K562 (cell line): ENCODE measurements at regions not wholly inside any gene's neighbourhood (a gene's known extent, or its start where the extent isn't known, plus 50 kb on each side); places are given as distances from the start of the nearest gene placed in this dataset.

ENCODE experiments used
- ARHGAP35 ChIP-seq: fragments of 450-650 bp; IDR thresholded peaks from 2 replicates; pipeline ENCODE4 v1.6.1; 2018; ENCODE audit not compliant: partially characterized antibody
- BMI1 ChIP-seq: fragments of 150-350 bp; IDR thresholded peaks from 2 replicates; pipeline ENCODE4 v1.6.1; 2014; ENCODE audit warnings: low read length
- BRCA1 ChIP-seq, 2 experiments: fragments of 450-650 bp in 1 of 2; sonication (generic) in 1 of 2; formaldehyde crosslinking in 1 of 2; IDR thresholded peaks; 2 replicates each; pipeline versions ENCODE4 v1.5.0 to v1.6.1; 2017 to 2020; ENCODE audit warnings: mild to moderate bottlenecking in 1 of 2, missing genetic modification reagents in 1 of 2
- KDM1A ChIP-seq, 2 experiments: fragments of 450-650 bp; IDR thresholded peaks; 2 replicates each; pipeline ENCODE4 v1.6.1; 2016; ENCODE audit warnings: mild to moderate bottlenecking in 2 of 2
- PHF8 ChIP-seq: fragments of 200-600 bp; sonication (generic); IDR thresholded peaks from 2 replicates; pipeline ENCODE4 v1.6.1; 2012; ENCODE audit warnings: mixed run types, mild to moderate bottlenecking, inconsistent platforms, low read length, moderate library complexity, borderline replicate concordance
- POLR2A ChIP-seq: fragments of 450-650 bp; conservative IDR thresholded peaks from 2 replicates; pipeline ENCODE4 v1.6.1; 2016
- TEAD2 ChIP-seq: fragments of 450-650 bp; IDR thresholded peaks from 2 replicates; pipeline ENCODE4 v1.6.1; 2016; ENCODE audit warnings: missing genetic modification characterization, control low read depth, missing compliant biosample characterization
- ZNF589 ChIP-seq: fragments of 200-800 bp; sonication (Bioruptor generic); IDR thresholded peaks from 2 replicates; pipeline ENCODE4 v1.6.1; 2016; ENCODE audit warnings: low read depth, missing genetic modification characterization, missing compliant biosample characterization
- TF ChIP-seq, protein P1 (sequence below), 2 experiments: fragments of 150-350 bp in 1 of 2; IDR thresholded peaks; 2 replicates each; pipeline ENCODE4 v1.6.1; 2012 to 2016; ENCODE audit warnings: low read depth in 2 of 2, low read length in 2 of 2, mild to moderate bottlenecking in 1 of 2, moderate library complexity in 1 of 2
- TF ChIP-seq, protein P2 (sequence below): fragments of 450-650 bp; formaldehyde crosslinking; IDR thresholded peaks from 2 replicates; pipeline ENCODE4 v1.4.0; 2022; ENCODE audit warnings: missing genetic modification characterization
- TF ChIP-seq, protein P3 (sequence below), 3 experiments: IDR thresholded peaks in 2 of 3; conservative IDR thresholded peaks in 1 of 3; 2 replicates each; pipeline ENCODE4 v1.5.1; 2011 to 2012; ENCODE audit warnings: low read length in 3 of 3, mild to moderate bottlenecking in 3 of 3, control low read depth in 2 of 3, improper control_type of control experiment in 1 of 3, inconsistent platforms in 1 of 3, low read depth in 1 of 3, mixed read lengths in 1 of 3, moderate library complexity in 1 of 3; ENCODE audit not compliant: insufficient read depth in 2 of 3
- TF ChIP-seq, protein P4 (sequence below): sonication (generic); formaldehyde crosslinking; IDR thresholded peaks from 2 replicates; pipeline ENCODE4 v1.8.0; 2023; ENCODE audit warnings: mild to moderate bottlenecking, missing genetic modification reagents
- TF ChIP-seq, protein P5 (sequence below), 2 experiments: fragments of 450-650 bp; formaldehyde crosslinking in 1 of 2; IDR thresholded peaks; 2 replicates each; pipeline versions ENCODE4 v1.4.0 to v1.6.1; 2014 to 2020; ENCODE audit warnings: mild to moderate bottlenecking in 2 of 2, borderline replicate concordance in 1 of 2, low read depth in 1 of 2

DNA sequence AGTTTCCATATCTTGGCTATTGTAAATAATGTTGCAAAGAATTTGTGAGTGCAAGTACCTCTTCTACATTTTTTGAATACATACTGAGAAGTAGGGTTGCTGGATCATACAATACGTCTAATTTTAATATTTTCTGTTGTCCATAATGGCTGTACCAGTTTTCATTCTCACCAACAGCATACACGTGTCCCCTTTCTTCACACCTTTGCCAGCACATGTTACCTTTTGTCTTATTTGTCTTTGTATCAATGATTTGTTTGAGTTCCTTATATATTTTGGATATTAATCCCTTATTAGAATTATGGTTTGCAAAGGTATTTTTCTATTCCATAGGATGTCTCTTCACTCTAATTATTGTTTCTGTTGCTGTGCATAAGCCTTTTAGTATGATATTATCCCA, 904.3 kb downstream of the METTL15 start:
- TF ChIP-seq, protein P1, sequence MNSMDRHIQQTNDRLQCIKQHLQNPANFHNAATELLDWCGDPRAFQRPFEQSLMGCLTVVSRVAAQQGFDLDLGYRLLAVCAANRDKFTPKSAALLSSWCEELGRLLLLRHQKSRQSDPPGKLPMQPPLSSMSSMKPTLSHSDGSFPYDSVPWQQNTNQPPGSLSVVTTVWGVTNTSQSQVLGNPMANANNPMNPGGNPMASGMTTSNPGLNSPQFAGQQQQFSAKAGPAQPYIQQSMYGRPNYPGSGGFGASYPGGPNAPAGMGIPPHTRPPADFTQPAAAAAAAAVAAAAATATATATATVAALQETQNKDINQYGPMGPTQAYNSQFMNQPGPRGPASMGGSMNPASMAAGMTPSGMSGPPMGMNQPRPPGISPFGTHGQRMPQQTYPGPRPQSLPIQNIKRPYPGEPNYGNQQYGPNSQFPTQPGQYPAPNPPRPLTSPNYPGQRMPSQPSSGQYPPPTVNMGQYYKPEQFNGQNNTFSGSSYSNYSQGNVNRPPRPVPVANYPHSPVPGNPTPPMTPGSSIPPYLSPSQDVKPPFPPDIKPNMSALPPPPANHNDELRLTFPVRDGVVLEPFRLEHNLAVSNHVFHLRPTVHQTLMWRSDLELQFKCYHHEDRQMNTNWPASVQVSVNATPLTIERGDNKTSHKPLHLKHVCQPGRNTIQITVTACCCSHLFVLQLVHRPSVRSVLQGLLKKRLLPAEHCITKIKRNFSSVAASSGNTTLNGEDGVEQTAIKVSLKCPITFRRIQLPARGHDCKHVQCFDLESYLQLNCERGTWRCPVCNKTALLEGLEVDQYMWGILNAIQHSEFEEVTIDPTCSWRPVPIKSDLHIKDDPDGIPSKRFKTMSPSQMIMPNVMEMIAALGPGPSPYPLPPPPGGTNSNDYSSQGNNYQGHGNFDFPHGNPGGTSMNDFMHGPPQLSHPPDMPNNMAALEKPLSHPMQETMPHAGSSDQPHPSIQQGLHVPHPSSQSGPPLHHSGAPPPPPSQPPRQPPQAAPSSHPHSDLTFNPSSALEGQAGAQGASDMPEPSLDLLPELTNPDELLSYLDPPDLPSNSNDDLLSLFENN (IDR thresholded peaks at IDR 0.05; ENCODE audit: low read depth in 2 of 2, low read length in 2 of 2) = no peak
- TF ChIP-seq ARHGAP35 = no peak
- TF ChIP-seq, protein P2, sequence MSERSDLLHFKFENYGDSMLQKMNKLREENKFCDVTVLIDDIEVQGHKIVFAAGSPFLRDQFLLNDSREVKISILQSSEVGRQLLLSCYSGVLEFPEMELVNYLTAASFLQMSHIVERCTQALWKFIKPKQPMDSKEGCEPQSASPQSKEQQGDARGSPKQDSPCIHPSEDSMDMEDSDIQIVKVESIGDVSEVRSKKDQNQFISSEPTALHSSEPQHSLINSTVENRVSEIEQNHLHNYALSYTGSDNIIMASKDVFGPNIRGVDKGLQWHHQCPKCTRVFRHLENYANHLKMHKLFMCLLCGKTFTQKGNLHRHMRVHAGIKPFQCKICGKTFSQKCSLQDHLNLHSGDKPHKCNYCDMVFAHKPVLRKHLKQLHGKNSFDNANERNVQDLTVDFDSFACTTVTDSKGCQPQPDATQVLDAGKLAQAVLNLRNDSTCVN = no peak
- TF ChIP-seq, protein P3, sequence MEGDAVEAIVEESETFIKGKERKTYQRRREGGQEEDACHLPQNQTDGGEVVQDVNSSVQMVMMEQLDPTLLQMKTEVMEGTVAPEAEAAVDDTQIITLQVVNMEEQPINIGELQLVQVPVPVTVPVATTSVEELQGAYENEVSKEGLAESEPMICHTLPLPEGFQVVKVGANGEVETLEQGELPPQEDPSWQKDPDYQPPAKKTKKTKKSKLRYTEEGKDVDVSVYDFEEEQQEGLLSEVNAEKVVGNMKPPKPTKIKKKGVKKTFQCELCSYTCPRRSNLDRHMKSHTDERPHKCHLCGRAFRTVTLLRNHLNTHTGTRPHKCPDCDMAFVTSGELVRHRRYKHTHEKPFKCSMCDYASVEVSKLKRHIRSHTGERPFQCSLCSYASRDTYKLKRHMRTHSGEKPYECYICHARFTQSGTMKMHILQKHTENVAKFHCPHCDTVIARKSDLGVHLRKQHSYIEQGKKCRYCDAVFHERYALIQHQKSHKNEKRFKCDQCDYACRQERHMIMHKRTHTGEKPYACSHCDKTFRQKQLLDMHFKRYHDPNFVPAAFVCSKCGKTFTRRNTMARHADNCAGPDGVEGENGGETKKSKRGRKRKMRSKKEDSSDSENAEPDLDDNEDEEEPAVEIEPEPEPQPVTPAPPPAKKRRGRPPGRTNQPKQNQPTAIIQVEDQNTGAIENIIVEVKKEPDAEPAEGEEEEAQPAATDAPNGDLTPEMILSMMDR (IDR thresholded peaks at IDR 0.05 in 2 of 3, conservative IDR thresholded peaks at IDR 0.05 in 1 of 3; ENCODE audit: insufficient read depth in 2 of 3, low read depth in 1 of 3, low read length in 3 of 3) = no peak
- TF ChIP-seq KDM1A (IDR thresholded peaks at IDR 0.05) = no peak
- no peak for TF ChIP-seq BRCA1 (IDR thresholded peaks at IDR 0.05)
- no peak for TF ChIP-seq BRCA1 (CRISPR knock-in tag; IDR thresholded peaks at IDR 0.05)
- no peak for TF ChIP-seq PHF8
- TF ChIP-seq, protein P4, sequence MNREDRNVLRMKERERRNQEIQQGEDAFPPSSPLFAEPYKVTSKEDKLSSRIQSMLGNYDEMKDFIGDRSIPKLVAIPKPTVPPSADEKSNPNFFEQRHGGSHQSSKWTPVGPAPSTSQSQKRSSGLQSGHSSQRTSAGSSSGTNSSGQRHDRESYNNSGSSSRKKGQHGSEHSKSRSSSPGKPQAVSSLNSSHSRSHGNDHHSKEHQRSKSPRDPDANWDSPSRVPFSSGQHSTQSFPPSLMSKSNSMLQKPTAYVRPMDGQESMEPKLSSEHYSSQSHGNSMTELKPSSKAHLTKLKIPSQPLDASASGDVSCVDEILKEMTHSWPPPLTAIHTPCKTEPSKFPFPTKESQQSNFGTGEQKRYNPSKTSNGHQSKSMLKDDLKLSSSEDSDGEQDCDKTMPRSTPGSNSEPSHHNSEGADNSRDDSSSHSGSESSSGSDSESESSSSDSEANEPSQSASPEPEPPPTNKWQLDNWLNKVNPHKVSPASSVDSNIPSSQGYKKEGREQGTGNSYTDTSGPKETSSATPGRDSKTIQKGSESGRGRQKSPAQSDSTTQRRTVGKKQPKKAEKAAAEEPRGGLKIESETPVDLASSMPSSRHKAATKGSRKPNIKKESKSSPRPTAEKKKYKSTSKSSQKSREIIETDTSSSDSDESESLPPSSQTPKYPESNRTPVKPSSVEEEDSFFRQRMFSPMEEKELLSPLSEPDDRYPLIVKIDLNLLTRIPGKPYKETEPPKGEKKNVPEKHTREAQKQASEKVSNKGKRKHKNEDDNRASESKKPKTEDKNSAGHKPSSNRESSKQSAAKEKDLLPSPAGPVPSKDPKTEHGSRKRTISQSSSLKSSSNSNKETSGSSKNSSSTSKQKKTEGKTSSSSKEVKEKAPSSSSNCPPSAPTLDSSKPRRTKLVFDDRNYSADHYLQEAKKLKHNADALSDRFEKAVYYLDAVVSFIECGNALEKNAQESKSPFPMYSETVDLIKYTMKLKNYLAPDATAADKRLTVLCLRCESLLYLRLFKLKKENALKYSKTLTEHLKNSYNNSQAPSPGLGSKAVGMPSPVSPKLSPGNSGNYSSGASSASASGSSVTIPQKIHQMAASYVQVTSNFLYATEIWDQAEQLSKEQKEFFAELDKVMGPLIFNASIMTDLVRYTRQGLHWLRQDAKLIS (CRISPR knock-in tag) = no peak
- no peak for TF ChIP-seq BMI1
- TF ChIP-seq ZNF589 (CRISPR knock-in tag) = no peak
- no peak for TF ChIP-seq POLR2A
- TF ChIP-seq, protein P5, sequence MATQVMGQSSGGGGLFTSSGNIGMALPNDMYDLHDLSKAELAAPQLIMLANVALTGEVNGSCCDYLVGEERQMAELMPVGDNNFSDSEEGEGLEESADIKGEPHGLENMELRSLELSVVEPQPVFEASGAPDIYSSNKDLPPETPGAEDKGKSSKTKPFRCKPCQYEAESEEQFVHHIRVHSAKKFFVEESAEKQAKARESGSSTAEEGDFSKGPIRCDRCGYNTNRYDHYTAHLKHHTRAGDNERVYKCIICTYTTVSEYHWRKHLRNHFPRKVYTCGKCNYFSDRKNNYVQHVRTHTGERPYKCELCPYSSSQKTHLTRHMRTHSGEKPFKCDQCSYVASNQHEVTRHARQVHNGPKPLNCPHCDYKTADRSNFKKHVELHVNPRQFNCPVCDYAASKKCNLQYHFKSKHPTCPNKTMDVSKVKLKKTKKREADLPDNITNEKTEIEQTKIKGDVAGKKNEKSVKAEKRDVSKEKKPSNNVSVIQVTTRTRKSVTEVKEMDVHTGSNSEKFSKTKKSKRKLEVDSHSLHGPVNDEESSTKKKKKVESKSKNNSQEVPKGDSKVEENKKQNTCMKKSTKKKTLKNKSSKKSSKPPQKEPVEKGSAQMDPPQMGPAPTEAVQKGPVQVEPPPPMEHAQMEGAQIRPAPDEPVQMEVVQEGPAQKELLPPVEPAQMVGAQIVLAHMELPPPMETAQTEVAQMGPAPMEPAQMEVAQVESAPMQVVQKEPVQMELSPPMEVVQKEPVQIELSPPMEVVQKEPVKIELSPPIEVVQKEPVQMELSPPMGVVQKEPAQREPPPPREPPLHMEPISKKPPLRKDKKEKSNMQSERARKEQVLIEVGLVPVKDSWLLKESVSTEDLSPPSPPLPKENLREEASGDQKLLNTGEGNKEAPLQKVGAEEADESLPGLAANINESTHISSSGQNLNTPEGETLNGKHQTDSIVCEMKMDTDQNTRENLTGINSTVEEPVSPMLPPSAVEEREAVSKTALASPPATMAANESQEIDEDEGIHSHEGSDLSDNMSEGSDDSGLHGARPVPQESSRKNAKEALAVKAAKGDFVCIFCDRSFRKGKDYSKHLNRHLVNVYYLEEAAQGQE (IDR thresholded peaks at IDR 0.05; ENCODE audit: borderline replicate concordance) = no peak
- TF ChIP-seq, protein P5 (CRISPR knock-in tag; IDR thresholded peaks at IDR 0.05; ENCODE audit: low read depth) = no peak
- TF ChIP-seq TEAD2 (tag) = no peak
